MM.1S (cell line): ENCODE measurements at regions not wholly inside any gene's neighbourhood (a gene's known extent, or its start where the extent isn't known, plus 50 kb on each side); places are given as distances from the start of the nearest gene placed in this dataset.

Experiments
- DNase-seq: peaks from one replicate; pipeline ENCODE4 v3.0.0-alpha.2; 2015
- H2AFZ ChIP-seq: fragments of 300-600 bp; sonication (generic); 2 replicates; pipeline ENCODE4 v1.6.0; 2016; ENCODE audit warnings: antibody characterized with exemption, low read length
- H3F3A ChIP-seq: fragments of 300-600 bp; sonication (generic); 2 replicates; pipeline ENCODE4 v1.6.1; 2016; ENCODE audit warnings: mild to moderate bottlenecking, antibody characterized with exemption, low read length, moderate library complexity, mixed read lengths; ENCODE audit not compliant: insufficient read depth
- H3K27ac ChIP-seq: fragments of 300-600 bp; sonication (generic); 2 replicates; pipeline ENCODE4 v1.5.1; 2016; ENCODE audit warnings: mild to moderate bottlenecking, low read length
- H3K27me3 ChIP-seq: fragments of 300-600 bp; sonication (generic); replicated peaks from 2 replicates; pipeline ENCODE4 v1.6.0; 2016; ENCODE audit warnings: low read length; ENCODE audit not compliant: insufficient read depth
- H3K36me3 ChIP-seq: fragments of 300-600 bp; sonication (generic); replicated peaks from 2 replicates; pipeline ENCODE4 v1.6.1; 2016; ENCODE audit warnings: mild to moderate bottlenecking, low read length, mixed read lengths; ENCODE audit not compliant: insufficient read depth
- H3K4me1 ChIP-seq: fragments of 300-600 bp; sonication (generic); 2 replicates; pipeline ENCODE4 v1.6.1; 2016; ENCODE audit warnings: low read length, mixed read lengths
- H3K4me2 ChIP-seq: fragments of 300-600 bp; sonication (generic); 2 replicates; pipeline ENCODE4 v1.6.0; 2016; ENCODE audit warnings: low read depth, low read length
- H3K4me3 ChIP-seq: fragments of 300-600 bp; sonication (generic); 2 replicates; pipeline ENCODE4 v1.5.1; 2016; ENCODE audit warnings: low read length, mixed read lengths
- H3K79me2 ChIP-seq: fragments of 300-600 bp; sonication (generic); 2 replicates; pipeline ENCODE4 v1.6.1; 2016; ENCODE audit warnings: mixed run types, low read length, mixed read lengths
- H3K9ac ChIP-seq: fragments of 300-600 bp; sonication (generic); 2 replicates; pipeline ENCODE4 v1.6.1; 2016; ENCODE audit warnings: low read length, mixed read lengths
- H3K9me2 ChIP-seq: fragments of 300-600 bp; sonication (generic); replicated peaks from 2 replicates; pipeline ENCODE4 v1.6.1; 2016; ENCODE audit warnings: mild to moderate bottlenecking, low read length, mixed read lengths; ENCODE audit not compliant: insufficient read depth
- H3K9me3 ChIP-seq: fragments of 300-600 bp; sonication (generic); replicated peaks from 2 replicates; pipeline ENCODE4 v1.6.1; 2016; ENCODE audit warnings: mild to moderate bottlenecking, low read length, mixed read lengths; ENCODE audit not compliant: insufficient read depth
- H4K20me1 ChIP-seq: fragments of 300-600 bp; sonication (generic); 2 replicates; pipeline ENCODE4 v1.6.1; 2016; ENCODE audit warnings: mild to moderate bottlenecking, low read length, moderate library complexity, mixed read lengths; ENCODE audit not compliant: insufficient read depth
- EZH2 ChIP-seq: fragments of 300-600 bp; sonication (generic); optimal IDR thresholded peaks from 2 replicates; pipeline ENCODE3; 2017; ENCODE audit warnings: low read depth, mild to moderate bottlenecking, antibody characterized with exemption, low read length, mixed read lengths
- EZH2phosphoT487 ChIP-seq: fragments of 300-600 bp; sonication (generic); IDR thresholded peaks from 2 replicates; pipeline ENCODE4 v1.6.1; 2018; ENCODE audit warnings: antibody characterized with exemption, low read length
- TF ChIP-seq, protein P1 (sequence below): fragments of 300-600 bp; sonication (generic); IDR thresholded peaks from 2 replicates; pipeline ENCODE4 v1.5.1; 2016; ENCODE audit warnings: antibody characterized with exemption, low read length, mixed read lengths

- Histone ChIP-seq H3K79me2 (no peaks in the 10 kb centered on the region), H3K4me3 (no peak overlapping the region), H3K27me3 (no peaks in the 10 kb centered on the region), H2AFZ (no peak overlapping the region), H4K20me1 (no peaks in the 10 kb centered on the region), H3F3A (no peaks in the 10 kb centered on the region), H3K4me1 (no peaks in the 10 kb centered on the region), H3K4me2 (no peak overlapping the region), H3K9me2 (no peaks in the 10 kb centered on the region), H3K9me3 (no peaks in the 10 kb centered on the region), H3K27ac (no peak overlapping the region), H3K9ac (no peak overlapping the region), H3K36me3 (no peaks in the 10 kb centered on the region)
- DNase-seq, result no peak
- TF ChIP-seq, protein P1, sequence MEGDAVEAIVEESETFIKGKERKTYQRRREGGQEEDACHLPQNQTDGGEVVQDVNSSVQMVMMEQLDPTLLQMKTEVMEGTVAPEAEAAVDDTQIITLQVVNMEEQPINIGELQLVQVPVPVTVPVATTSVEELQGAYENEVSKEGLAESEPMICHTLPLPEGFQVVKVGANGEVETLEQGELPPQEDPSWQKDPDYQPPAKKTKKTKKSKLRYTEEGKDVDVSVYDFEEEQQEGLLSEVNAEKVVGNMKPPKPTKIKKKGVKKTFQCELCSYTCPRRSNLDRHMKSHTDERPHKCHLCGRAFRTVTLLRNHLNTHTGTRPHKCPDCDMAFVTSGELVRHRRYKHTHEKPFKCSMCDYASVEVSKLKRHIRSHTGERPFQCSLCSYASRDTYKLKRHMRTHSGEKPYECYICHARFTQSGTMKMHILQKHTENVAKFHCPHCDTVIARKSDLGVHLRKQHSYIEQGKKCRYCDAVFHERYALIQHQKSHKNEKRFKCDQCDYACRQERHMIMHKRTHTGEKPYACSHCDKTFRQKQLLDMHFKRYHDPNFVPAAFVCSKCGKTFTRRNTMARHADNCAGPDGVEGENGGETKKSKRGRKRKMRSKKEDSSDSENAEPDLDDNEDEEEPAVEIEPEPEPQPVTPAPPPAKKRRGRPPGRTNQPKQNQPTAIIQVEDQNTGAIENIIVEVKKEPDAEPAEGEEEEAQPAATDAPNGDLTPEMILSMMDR, result no peak
- no peak for TF ChIP-seq EZH2phosphoT487
- TF ChIP-seq EZH2, result no peak
Measured at GRCh38 chr14:53464376-53464775, 311.3 kb upstream of the DDHD1 start.

- no peak for DNase-seq
- TF ChIP-seq EZH2phosphoT487, result no peak
- TF ChIP-seq, protein P1, result no peak
- no peak for TF ChIP-seq EZH2
- no peaks in the 10 kb centered on the region for H3K36me3 ChIP-seq
Measured at GRCh38 chr14:53462931-53463778, 310.0 kb upstream of the DDHD1 start.

GRCh38 chr14:53461858-53462257 lies 308.7 kb upstream of the DDHD1 start:
- no peak overlapping the region for H3K27ac ChIP-seq
- H3K4me3 ChIP-seq, result no peak overlapping the region
- H3K9me2 ChIP-seq, result no peaks in the 10 kb centered on the region
- no peaks in the 10 kb centered on the region for H3K79me2 ChIP-seq
- no peak overlapping the region for H3K9ac ChIP-seq
- no peak overlapping the region for H3K4me2 ChIP-seq
- H3K36me3 ChIP-seq, result no peaks in the 10 kb centered on the region
- no peaks in the 10 kb centered on the region for H3F3A ChIP-seq
- no peak overlapping the region for H2AFZ ChIP-seq
- no peak for DNase-seq
- H3K4me1 ChIP-seq, result no peaks in the 10 kb centered on the region
- no peak for TF ChIP-seq EZH2phosphoT487
- TF ChIP-seq, protein P1, result no peak
- TF ChIP-seq EZH2, result no peak
- H3K27me3 ChIP-seq, result no peaks in the 10 kb centered on the region
- no peaks in the 10 kb centered on the region for H4K20me1 ChIP-seq
- no peaks in the 10 kb centered on the region for H3K9me3 ChIP-seq

More at GRCh38 chr14:53462931-53463778, 310.0 kb upstream of the DDHD1 start:
- Histone ChIP-seq H3K9me2 (no peaks in the 10 kb centered on the region), H4K20me1 (no peaks in the 10 kb centered on the region), H3K4me2 (no peak overlapping the region), H3K4me3 (no peak overlapping the region), H2AFZ (no peak overlapping the region), H3K27ac (no peak overlapping the region), H3K27me3 (no peaks in the 10 kb centered on the region), H3K9me3 (no peaks in the 10 kb centered on the region), H3K4me1 (no peaks in the 10 kb centered on the region), H3K79me2 (no peaks in the 10 kb centered on the region), H3K9ac (no peak overlapping the region), H3F3A (no peaks in the 10 kb centered on the region)
